Renal cortical epithelial cell (primary cell): ENCODE measurements at regions not wholly inside any gene's neighbourhood (a gene's known extent, or its start where the extent isn't known, plus 50 kb on each side); places are given as distances from the start of the nearest gene placed in this dataset.
A peak's percentile ranks its signal among the peaks of the same experiment; 100 is the strongest.

ENCODE experiments used
- DNase-seq: peaks from one replicate; pipeline ENCODE4 v3.0.0-alpha.2; 2011; ENCODE audit warnings: low read depth

DNA sequence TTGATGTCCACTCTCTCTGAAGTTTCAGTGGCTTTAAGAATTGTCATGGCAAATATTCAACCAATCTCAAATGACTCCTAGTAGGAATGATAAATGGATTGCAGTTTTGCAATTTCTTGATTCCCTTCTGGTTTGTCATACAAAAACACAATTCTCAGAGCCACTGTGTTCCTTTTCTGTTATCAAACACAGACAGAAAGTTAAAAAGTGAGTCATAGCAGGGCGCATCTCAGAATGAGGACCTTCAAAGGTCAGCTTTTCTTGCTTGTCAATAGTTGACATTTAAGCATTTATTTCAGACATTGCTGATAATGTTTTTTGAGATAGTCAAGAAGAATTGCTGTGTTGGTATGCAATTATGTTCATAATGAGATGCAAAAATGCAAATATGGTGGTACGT lies 405.9 kb downstream of the NR2F2 start:
- peak; percentile 58 for DNase-seq

DNA sequence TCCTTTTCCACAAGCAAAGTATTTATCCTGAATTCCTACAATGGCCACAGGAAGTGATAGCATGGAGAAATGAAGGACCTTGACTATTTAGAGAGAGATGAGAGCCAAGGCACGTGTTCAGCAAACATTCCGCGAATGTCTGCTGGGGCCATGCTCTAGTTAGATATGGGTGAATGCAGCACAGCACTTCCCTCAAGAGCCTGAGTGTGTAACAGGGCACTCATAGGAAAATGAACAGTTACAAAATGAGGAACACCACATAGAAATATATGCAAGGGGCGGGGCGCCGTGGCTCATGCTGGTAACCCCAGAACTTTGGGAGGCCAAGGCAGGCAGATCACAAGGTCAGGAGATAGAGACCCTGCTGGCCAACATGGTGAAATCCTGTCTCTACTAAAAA lies 406.9 kb downstream of the NR2F2 start:
- no peak for DNase-seq

DNA sequence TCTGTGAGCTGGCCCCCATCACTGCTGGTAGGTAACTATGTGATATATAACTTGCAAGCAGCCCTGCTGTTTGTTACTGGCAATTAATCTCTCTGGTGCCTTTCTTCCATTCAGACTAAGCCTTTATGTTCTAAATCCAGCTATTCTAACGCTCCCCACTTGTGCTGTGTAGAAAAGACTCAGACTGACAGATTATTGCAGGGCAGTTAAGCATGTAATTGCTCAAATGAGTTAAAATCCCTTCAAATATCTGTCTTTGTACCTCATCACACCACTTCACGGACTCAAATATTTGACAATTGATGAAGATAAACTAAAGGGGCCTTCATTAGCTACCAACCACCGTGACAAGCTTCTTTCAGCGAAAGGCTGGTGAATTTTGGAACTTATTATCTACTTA lies 416.2 kb downstream of the NR2F2 start:
- no peak for DNase-seq

DNA sequence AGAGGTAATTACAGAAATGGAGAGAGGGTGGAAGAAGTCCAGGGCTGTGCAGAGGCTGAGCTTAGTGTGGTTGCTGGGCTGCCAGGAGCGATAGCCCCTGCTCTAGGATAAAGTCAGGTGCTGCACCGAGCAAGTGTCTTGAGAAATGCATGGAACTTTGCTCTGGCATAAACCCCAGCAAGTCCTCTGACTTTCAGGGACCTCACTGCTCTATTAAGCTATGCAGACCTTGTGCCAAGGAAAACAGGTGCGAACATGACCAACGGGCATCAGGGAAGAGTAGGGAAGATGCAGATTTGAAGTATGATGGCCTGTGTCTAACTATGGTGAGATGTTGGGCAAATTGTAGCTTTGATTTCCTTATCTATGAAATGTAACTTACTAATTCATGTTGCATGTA lies 416.8 kb downstream of the NR2F2 start:
- no peak for DNase-seq

DNA sequence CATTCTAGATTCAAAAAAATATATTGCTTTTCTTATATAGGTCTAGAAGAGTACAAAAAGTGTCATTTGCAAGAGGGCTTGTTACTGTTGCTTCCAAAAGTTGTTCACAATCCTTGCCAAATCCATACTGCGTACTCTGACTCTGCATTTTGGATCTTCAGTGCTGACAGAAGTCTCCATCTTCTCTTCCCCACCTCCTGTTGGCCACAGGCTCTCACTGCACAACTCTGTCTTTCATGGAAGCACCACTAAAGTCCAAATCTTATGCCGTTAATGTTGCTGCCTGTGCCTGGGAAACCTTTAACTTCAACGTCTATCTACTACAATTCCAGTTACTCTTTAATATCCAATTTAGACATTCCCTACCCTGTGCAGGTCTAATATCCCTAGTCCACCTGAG lies 419.9 kb downstream of the NR2F2 start:
- no peak for DNase-seq

DNA sequence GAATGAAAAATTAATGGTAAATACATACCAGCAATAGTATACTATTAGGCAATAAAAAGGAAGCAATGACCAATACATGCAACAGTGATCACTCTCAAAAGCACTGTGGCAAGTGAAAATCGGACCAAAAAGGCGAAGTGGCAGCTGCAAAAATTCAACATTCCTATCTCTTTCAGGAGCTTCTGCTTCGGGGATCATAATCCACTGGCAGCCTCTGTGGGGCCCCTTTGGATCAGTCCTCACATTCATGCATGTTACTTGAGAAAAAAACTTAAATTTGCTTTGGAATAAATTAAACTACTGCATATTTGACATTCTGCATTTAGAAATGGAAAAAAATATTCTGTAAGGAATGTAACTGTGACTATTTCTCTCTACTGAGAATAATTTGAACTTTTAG lies 425.6 kb downstream of the NR2F2 start:
- DNase-seq = no peak

DNA sequence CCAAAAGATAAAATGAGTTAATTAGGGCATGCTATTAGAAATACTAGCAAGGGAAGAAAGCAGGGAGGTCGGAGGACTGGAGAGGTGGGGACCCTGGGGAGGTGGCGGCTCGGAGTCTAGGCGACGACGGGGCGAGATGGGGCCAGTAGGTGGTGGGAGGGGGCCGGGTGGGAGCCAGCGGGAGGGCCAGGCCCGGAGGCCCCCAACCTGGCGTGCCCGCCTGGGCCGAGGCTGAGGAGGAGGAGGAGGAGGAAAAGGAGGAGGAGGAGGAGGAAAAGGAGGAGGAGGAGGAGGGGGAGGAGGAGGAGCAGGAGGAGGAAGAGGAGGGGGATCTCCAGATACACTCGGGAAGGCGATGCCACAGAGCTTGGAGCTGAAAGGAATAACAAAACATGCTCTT lies 426.2 kb downstream of the NR2F2 start:
- no peak for DNase-seq

DNA sequence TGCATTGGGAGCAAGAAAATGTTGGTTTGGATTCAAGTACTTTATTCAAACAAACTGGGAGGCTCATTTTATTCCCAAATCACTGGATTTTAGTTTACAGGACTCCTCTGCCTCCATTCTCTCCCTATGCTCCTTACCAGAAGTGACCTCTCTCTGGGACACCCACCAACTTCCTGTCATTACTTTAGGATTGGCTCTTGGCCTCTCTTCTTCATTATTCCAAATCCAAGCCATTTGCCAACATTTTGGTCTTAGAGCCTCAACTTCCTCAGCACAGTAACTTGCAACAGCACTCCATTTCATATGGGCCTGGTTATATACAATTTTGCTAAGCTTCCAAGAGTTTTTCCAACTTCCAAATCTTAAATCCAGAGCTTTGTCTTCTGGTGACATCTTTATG lies 432.1 kb downstream of the NR2F2 start:
- no peak for DNase-seq

DNA sequence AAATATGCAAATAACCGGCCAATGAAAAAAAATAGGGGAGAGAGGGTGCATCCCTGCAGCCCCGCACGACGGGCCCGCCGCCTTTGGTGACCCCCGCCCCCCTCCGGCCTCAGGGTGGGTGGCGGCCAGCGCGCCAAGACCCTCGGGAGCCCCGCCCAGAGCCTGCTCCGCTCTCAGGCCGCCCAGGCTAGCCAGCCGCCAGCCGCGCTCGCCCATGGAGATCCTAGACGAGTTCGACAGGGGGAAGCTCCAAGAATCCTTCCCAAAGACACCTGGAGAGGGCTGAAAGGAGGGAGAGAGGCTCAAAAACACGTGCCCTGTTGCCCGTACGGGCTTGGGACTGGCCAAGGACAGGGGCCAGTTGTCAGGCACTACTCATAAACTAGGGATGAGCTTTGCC lies 434.0 kb downstream of the NR2F2 start:
- DNase-seq = no peak

DNA sequence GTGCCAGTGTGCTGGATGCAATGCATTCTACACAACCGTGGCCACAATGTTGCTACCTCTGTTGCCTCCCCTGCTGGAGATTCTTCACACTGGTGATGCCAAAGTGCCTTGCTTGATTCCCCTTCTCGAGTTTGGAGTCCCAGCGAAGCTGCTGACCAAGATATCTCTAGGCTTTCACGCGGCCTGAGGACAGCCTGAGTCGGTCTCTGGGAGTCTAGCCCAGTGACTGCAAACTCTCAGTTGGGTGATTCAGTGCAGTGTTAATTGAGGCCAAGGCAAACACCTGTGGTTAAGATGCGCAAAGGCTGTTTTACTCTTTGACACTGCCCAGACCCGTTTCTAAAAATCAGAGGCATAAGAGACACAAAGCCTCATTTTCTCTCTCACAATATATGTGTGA lies 434.4 kb downstream of the NR2F2 start:
- no peak for DNase-seq

DNA sequence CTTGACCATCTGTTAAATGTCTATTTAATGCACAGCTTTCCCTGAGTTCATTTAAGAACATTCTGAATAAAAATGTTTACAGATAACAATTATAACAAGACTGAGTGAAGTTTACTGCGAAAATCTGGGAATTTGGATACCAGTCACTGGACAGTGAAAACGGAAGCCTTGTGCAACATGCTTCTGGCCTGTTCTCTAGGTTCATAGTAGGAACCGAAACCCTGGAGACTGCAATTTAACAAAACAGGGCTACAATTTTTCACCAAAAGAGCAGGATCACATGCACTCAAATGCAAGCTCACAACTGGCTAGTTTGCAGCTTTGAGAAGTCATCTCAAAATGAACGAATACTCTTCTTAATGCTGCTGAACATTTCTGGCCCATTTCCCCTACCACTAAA lies 435.9 kb downstream of the NR2F2 start:
- DNase-seq = no peak

DNA sequence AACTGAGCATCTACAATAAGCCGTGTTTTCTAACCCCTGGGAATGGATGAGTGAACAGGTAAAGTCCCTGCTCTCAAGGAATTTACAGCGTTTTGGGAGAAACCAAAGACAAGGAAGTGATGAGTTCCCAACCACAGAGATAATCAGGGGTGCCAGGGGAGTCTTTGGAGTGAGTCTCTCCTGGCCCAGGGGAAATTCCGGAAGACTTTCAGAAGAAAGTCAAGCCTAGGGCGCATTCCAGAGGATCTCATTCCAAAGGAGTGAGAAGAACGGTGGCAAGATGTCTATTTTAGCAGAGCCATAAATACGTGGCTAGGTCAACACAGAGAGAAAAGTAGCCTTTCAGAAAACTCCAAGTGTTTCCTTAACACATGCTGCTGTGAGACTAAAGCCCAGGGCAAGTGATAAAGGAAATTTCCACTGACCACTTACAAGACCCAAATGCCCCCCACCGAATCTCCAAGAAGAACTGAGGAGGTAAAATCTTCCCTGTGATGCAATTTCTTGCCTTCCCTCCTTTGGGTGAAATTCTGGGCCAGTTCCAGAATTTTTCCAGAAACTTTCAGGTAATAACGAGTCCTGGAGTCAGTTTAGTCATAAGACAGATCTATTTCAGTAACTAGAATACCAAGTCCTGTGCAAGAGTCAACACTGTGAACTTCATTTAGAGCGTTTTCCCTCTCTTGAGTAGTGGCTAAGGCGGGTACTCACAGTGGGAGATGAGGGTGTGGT lies 437.4 kb downstream of the NR2F2 start:
- DNase-seq = peak; percentile 72

DNA sequence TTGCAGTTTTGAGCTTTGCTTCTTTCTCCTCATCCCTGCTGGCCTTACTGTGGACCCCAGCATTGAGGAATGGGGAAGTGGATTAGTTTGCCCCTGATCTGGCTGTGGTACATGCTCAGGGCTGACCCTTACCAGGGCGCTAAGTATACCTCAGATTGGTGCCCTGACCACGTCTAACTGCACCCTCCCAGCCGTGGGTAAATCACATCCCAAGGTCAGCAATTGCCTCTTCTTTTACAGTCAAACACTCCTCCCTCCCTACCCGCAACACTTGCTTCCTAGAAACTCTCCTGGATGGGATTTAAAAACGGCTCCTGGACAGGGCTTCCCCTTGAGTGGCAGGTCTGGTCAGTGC lies 437.9 kb downstream of the NR2F2 start:
- DNase-seq = no peak

DNA sequence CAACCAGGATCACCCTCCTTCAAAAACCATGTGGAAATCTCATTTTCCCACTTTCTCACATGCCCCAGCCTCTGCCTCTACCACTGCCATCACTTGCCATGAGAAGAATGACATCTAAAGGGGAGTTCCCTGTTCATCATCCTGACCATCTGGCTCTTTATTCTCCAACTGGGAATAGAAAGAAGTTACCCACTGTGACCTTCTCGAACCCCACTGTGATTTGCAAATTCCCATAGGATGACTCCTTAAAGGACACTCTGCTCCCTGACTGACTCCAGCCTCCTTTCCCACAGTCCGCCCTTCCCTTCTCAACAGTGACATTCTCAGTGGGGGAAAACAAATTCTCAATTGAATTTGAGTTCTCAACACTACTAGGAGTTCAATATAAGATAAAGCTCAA lies 440.5 kb downstream of the NR2F2 start:
- no peak for DNase-seq

DNA sequence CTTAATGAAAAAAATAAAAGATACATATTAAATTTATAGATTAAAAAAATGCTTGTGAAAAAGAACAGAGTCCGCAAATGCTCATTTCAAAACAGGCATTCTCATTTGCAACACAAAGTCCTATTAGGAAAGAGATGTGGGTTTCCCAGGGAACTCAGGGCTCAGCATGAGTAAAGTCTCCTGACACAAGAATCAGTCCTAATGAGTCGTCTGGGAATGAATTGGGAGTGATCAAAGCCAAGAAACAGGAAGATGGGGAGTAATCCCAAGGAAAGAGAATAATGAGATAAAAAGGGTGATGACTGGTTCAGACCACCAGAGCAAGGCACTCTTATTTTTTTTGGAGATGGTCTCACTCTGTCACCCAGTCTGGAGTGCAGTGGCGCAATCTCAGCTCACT lies 443.7 kb downstream of the NR2F2 start:
- peak; percentile 54 for DNase-seq

DNA sequence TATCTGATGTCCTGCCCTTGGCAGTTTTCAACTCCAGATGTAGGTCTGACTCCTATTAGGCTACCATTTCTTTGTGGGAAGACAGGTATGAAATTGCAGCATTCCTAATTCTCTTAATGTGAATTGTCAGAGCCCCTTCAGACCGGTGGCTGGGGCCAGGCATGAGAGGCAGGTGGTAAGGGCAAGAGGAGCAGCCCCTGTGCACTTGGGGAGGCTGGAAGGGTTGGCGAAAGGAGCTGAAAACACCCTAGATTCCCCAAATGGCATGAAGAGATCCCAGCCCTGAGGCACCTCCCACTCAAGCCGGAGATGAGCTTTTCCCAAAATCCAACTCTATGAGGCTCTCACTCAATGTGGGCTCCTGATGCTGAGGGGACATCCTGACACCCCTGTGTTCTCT lies 453.2 kb downstream of the NR2F2 start:
- no peak for DNase-seq

DNA sequence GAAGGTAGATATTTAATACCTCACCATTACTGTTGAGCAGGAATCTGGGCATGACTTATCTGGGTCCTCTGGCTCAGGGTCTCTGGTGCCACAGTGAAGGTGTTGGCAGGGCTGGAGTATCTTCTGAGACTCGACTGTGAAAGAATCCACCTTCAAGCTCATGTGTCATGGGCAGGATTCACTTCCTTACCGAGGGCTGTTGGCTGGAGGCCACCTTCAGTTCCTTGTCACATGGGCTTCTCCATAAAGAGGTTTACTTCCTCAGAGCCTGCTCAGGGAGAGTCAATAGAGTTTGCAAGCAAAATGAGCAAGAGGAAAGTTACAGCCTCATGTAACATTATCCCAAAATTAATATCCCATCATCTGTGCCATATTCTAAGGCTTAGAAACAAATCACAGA lies 459.5 kb downstream of the NR2F2 start:
- no peak for DNase-seq

DNA sequence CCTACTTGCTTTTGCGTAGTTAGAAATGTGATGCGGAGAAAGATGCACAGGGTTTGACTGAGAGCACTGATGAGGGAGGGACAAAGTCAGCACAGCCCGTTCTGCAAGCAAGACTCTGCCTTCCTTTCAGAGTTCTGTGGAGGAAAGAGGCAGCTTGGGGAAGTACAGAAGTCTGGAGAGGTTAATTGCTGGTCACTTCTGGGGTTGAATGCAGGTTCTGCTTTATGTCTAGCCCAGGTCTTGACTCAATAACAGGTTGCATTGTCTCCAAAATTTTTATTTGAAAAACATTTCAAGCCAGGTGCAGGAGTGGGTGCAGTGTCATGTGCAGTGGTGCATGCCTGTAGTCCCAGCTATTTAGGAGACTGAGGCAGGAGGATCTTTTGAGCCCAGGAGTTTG lies 461.7 kb downstream of the NR2F2 start:
- no peak for DNase-seq

DNA sequence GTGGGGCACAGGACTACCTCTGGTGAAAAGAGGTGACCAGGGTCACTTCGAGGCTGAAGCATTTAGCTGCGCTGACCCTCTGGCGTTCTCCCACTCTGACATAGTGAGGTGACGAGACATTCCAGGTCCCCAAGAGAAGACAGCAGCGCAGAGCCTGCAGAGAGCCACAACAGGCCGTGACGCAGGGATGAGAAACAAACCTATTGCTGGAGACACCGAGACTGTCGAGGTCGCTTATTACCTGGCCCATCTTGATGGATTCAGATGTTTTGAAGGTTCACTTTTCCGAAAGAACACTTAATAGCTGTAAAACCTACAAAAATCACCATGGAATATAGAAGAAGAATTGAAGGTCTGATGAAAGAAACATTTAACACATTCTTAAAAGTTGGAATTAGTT lies 466.3 kb downstream of the NR2F2 start:
- no peak for DNase-seq

DNA sequence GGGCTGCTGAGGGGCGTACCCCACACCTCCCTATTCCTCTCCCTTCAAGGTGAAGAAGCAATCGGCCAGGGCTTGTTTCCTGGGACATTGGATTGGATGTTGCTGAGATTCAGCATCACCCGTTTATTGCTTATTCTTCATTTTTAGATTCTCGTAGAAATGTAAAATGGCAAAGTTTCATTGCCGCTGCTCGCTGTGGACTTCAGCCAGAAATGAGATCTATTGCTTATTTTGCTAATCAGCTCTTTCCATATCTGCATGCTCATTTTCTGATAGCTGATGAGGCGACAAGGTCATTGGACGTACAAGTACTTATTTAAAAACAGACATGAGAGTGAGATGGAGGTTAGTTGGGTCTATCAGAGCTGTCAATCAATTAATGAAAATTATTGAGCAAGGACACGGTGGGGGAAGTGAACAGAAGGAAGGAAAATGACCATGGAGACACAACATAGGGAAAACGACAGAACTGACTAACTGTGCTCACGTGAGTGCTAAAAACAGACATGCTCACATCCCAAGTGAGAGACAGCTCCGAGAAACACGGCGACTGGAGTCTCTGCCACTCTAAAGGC lies 471.2 kb downstream of the NR2F2 start:
- no peak for DNase-seq

DNA sequence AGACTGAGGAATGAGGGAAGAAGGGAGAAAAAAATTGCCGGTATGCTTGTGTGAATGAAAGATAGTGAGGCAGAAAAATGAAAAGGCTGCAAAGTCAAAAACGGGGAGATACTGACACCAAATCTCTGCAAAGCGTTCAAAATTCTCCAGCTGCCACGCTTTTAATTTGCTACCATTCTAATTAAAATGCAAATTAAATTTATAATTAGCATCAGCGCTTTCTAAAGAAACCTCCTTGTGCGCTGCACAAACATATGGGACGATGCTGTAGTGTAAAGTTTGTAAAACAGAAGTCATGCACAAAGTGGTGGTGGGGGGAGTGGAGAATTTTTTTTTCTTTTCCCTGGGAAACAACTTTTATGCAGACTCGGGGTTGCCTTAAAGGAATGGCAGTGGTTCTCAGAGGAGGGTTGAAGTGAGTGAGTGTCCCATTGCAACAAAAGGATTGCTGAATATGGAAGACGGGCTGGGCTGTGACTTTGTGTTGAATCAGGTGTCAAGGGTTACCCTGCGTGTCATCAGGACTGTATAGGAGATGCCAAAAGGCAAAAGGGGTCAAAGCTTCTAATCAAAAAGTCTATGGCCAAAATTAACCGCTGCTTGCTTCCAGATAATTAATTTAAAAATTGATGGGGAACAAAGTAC lies 472.2 kb downstream of the NR2F2 start:
- DNase-seq = no peak

DNA sequence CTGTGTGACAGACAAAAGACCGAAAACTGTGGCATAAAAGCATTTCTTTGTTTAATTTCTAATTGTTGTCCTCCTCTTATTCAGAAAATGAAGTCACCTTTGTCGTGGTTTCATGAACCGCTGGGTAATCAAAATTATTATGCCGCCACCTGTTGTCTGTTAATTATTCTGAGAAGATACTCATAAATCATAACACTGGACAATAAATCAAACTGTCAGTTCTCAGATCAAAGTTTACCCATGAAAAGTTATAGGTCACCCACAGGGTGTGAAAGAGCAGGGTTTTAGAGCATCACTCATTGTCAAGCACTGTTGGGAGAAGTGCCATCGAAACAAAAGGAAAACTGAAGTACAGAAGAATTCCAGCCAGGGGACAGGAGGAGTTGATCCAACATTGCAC lies 474.3 kb downstream of the NR2F2 start:
- DNase-seq = no peak

DNA sequence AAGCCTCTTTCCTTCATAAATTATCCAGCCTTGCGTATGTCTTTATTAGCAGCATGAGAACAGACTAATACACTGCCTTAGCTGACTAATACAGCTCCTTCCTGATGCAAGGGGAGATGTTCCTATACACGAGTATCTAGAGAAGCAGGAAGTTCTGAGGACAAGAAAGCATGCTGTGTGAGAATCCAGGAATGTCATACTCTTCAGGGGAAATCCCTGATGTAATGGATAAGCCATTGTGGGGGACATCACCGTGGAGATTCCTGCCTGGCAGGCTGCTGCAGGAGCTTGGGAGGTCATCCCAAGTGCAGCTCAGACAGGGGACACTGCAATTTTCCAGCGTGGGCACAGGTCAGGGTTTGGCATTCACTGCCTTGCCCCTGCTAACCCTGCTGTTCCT lies 476.9 kb downstream of the NR2F2 start:
- DNase-seq = peak; percentile 5

DNA sequence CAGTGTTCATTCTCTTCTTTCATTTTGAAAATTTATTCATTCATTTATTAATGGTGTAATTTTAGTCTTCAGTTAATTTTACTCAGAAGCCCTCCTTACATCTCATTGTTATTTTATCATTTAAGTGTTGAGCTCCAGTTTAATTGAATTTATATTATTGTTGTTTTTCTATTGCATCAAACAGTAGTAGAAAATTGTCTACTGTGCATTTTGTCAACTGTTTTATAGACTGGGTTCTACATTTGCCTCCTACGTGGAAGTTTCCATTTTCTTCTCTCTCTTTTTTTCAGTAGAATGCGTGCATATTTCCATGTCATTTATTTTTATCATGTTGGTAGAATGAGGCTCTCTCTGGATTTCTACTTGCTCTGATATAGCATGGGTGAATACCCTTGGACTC lies 487.4 kb downstream of the NR2F2 start:
- no peak for DNase-seq
